ENCODE measurements at regions not wholly inside any gene's neighbourhood (a gene's known extent, or its start where the extent isn't known, plus 50 kb on each side); places are given as distances from the start of the nearest gene placed in this dataset.
"Not testable (repeated sequence)": the region's sequence is repeated elsewhere in the genome, so short reads cannot be mapped to it uniquely, and the experiment has no call there.

DNA sequence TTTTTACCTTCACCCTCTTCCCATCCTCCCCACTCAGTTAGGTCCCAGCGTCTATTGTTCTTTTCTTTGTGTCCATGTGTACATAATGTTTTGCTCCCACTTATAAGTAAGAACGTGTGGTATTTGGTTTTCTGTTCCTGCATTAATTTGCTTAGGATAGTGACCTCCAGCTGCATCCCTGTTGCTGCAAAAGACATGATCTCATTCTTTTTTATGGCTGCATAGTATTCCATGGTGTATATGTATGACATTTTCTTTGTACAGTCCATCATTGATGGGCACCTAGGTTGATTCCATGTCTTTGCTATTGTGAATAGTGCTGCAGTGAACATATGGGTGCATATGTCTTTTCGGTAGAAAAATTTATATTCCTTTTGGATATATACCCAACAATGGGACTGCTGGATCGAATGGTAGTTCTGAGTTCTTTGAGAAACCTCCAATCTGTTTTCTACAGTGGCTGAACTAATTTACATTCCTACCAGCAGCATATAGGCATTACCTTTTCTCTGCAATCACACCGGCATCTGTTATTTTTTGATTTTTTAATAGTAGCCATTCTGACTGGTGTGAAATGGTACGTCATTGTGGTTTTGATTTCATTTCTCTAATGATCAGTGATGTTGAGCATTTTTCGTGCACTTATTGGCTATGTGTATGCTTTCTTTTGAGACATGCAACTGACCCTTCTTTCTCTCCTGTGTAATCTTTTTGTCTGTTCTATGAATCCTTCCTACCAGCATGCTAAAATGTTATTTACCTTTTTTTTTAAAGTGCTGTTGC lies 279.7 kb upstream of the AMIGO2 start:
- intact Hi-C loops (cut with DNase I), result no loop called here
- ATAC-seq (no peak), FAIRE-seq (no peak), DNase-seq (no peak)
- Histone ChIP-seq H3K27me3 (no peaks in the 10 kb centered on the region), H3K27ac (no peak overlapping the region), H3K36me3 (no peaks in the 10 kb centered on the region), H3K4me3 (no peak overlapping the region), H3K9me3 (no peaks in the 10 kb centered on the region), H3K4me1 (peaks cover 0 to 4% (median 0%) of the 10 kb centered on the region in 3 donors)
- TF ChIP-seq, protein P1, sequence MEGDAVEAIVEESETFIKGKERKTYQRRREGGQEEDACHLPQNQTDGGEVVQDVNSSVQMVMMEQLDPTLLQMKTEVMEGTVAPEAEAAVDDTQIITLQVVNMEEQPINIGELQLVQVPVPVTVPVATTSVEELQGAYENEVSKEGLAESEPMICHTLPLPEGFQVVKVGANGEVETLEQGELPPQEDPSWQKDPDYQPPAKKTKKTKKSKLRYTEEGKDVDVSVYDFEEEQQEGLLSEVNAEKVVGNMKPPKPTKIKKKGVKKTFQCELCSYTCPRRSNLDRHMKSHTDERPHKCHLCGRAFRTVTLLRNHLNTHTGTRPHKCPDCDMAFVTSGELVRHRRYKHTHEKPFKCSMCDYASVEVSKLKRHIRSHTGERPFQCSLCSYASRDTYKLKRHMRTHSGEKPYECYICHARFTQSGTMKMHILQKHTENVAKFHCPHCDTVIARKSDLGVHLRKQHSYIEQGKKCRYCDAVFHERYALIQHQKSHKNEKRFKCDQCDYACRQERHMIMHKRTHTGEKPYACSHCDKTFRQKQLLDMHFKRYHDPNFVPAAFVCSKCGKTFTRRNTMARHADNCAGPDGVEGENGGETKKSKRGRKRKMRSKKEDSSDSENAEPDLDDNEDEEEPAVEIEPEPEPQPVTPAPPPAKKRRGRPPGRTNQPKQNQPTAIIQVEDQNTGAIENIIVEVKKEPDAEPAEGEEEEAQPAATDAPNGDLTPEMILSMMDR (IDR thresholded peaks at IDR 0.05), result no peak
- 84 to 91% methylated on average over 7 of the region's 7 CpGs for WGBS, 2 donors

DNA sequence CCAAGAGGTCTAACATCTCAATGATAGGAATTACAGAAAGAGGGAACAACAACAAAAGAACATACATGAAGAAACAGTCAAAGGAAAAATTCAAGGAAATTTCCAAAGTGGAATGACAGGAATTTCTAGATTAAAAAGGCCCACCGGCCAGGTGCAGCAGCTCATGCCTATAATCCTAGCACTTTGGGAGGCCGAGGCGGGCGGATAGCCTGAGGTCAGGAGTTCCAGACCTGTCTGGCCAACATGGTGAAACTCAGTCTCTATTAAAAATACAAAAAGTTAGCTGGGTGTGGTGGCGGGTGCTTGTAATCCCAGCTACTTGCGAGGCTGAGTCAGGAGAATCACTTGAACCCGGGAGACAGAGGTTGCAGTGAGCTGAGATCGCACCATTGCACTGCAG lies 277.2 kb upstream of the AMIGO2 start:
- not testable (repeated sequence) for FAIRE-seq
- 83% methylated on average over 8 of the region's 8 CpGs for WGBS, 2 donors

DNA sequence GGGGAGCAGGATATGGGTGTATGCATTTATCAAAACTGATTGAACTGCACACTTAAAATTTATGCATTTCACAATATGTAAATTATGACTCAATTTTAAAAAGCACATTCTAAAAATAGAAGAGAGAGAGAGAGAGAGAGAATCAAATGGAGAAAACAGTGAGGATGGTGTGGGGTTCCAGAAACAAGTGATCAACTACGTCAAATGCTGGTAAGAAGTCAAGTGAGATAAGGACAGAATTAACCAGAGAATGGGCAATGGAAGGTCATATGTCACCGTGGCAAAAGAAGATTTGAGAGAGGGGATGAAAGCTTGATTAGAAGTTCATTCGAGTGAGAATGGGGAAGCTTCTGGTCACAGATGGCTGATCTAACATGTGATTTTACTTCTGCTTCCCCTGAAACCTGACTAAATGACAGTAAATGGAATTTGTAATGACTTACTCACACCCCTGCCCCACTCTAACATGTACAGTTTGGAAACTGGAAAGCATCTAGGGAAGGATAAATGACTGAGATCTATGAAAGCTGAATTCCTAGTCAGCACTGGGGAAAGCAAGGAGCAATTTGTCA lies 276.5 kb upstream of the AMIGO2 start:
- no peaks in the 10 kb centered on the region for H3K9me3 ChIP-seq
- no peak overlapping the region for H3K27ac ChIP-seq
- WGBS, 2 donors, result 50 to 59% methylated on average over 3 of the region's 3 CpGs
- ATAC-seq (peak in 2 of 4 donors; percentile 66 to 74), FAIRE-seq (no peak), DNase-seq (no peak)
- H3K36me3 ChIP-seq, result no peaks in the 10 kb centered on the region
- no peak overlapping the region for H3K4me3 ChIP-seq
- H3K4me1 ChIP-seq, result no peaks in the 10 kb centered on the region
- intact Hi-C loops (cut with DNase I), result no loop called here
- no peaks in the 10 kb centered on the region for H3K27me3 ChIP-seq
- TF ChIP-seq, protein P1 (IDR thresholded peaks at IDR 0.05), result no peak

More for the DNA sequence above, 277.2 kb upstream of the AMIGO2 start:
- H3K4me3 ChIP-seq; ATAC-seq; H3K36me3 ChIP-seq; DNase-seq; intact Hi-C loops (cut with DNase I); H3K27ac ChIP-seq; H3K27me3 ChIP-seq; H3K4me1 ChIP-seq; H3K9me3 ChIP-seq: not testable (repeated sequence)

DNA sequence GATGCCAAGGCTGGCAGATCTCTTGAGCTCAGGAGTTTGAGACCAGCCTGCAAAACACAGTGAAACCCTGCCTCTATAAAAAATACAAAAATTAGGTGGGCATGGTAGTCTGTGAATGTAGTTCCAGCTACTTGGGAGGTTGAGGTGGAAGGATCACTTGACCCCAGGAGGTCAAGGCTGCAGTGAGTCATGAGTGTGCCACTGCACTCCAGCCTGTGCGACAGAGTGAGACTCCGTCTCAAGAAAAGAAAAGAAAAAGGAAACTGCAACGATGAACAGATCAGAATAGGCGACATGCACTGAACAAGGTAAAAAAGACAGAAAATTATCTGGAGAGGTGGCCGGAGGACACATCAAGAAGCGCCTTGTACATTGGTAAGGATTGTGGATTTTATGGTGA lies 273.7 kb upstream of the AMIGO2 start:
- ATAC-seq (no peak), FAIRE-seq (no peak), DNase-seq (no peak)
- Histone ChIP-seq H3K27ac (no peak overlapping the region), H3K9me3 (no peaks in the 10 kb centered on the region), H3K4me1 (no peaks in the 10 kb centered on the region), H3K36me3 (no peaks in the 10 kb centered on the region), H3K4me3 (no peak overlapping the region), H3K27me3 (no peaks in the 10 kb centered on the region)
- TF ChIP-seq, protein P1 (IDR thresholded peaks at IDR 0.05), result no peak
- intact Hi-C loops (cut with DNase I), result no loop called here
- WGBS, 2 donors, result 63 to 81% methylated on average over 6 of the region's 6 CpGs

DNA sequence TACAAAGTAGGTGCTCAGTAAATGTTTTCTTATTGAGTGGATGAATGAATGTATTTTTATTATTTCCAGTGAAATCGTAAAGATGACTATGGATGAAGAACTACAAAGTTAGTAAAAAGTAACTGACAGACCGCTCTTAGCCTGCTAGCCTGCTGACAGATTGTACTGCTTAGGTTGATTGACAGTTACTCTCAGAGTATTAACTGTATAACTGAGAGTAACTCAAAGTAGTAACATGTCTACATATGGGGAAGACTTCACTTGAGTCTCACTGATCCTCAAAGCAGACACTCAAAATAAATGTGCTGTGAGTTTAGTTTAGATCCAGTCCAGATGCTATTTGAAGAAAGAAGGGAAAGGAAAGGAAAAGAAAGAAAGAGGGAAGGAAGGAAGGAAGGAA lies 272.3 kb upstream of the AMIGO2 start:
- H3K27ac ChIP-seq, result no peak overlapping the region
- H3K4me1 ChIP-seq, result peaks cover 0 to 3% (median 0%) of the 10 kb centered on the region in 3 donors
- DNase-seq (no peak), ATAC-seq (no peak), FAIRE-seq (no peak)
- no peaks in the 10 kb centered on the region for H3K27me3 ChIP-seq
- WGBS, 2 donors, result 89 to 94% methylated on average over 2 of the region's 2 CpGs
- H3K4me3 ChIP-seq, result no peak overlapping the region
- intact Hi-C loops (cut with DNase I), result no loop called here
- no peaks in the 10 kb centered on the region for H3K9me3 ChIP-seq
- no peaks in the 10 kb centered on the region for H3K36me3 ChIP-seq
- TF ChIP-seq, protein P1 (IDR thresholded peaks at IDR 0.05), result no peak
